ENCODE measurements at regions not wholly inside any gene's neighbourhood (a gene's known extent, or its start where the extent isn't known, plus 50 kb on each side); places are given as distances from the start of the nearest gene placed in this dataset.

DNA sequence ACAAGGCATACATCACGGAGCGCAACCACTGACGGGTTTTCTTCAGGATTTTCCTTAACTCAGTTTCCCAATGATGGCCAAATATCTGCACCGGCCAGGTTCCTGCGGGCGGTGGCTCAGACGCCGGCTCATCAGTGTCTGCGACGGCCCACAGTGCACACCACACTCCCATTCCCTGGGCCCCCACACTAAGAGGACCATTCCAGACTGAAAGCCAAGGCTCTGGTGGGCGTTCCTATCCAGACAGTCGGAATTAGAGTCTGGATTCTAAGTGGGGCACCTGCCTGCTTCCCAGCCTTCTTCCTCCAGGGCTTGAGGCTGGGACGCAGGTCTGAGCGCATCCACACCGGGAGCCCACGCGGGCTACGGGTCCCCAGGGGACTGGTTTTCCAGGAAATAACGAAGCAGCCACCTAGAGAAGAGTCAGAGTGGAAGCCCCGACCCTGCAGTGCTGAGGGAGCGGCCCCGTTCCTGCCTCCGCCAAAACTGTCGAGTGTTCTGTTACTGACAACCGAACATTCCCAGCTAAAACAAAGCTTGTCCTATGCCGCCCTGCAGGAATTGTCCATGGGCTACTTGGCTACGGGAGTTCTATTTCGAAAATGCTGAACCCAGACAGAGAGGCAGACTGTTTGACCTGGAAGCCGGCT is 75.3 kb downstream of the TMEM18 start:
- intact Hi-C loops (cut with DNase I), result no loop called here
- no peak for FAIRE-seq

DNA sequence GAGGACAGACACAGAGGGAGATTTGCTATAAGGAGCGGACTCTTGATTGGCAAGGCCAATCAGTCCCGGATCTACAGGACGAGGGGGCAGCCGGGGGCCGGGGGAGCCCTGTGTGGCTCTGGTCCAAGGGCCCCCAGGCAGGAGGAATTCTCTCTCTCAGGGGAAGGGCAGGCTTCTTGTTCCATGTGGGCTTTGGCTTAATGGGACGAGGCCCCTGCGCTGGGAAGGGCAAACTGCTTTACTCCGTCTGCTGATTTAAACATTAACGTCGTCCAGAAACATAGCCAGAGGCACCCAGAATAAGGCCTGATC is 75.9 kb downstream of the TMEM18 start:
- DNase-seq, result no peak
- H3K4me3 ChIP-seq (ENCODE audit: low read length in 3 of 3), result no peak overlapping the region
- H3K36me3 ChIP-seq (ENCODE audit: control insufficient read depth in 2 of 3, insufficient read depth in 3 of 3, low read length in 3 of 3), result no peaks in the 10 kb centered on the region
- H3K4me1 ChIP-seq (ENCODE audit: control insufficient read depth in 2 of 3, insufficient read depth in 2 of 3, low read depth in 1 of 3, low read length in 3 of 3), result no peaks in the 10 kb centered on the region
- H3K9ac ChIP-seq (ENCODE audit: low read length in 3 of 3), result no peak overlapping the region
- H3K27ac ChIP-seq (ENCODE audit: low read depth in 2 of 2, low read length in 2 of 2), result no peak overlapping the region
- no peaks in the 10 kb centered on the region for H3K27me3 ChIP-seq (ENCODE audit: control insufficient read depth, insufficient read depth, low read length)
- no peak for FAIRE-seq
- TF ChIP-seq, protein P1, sequence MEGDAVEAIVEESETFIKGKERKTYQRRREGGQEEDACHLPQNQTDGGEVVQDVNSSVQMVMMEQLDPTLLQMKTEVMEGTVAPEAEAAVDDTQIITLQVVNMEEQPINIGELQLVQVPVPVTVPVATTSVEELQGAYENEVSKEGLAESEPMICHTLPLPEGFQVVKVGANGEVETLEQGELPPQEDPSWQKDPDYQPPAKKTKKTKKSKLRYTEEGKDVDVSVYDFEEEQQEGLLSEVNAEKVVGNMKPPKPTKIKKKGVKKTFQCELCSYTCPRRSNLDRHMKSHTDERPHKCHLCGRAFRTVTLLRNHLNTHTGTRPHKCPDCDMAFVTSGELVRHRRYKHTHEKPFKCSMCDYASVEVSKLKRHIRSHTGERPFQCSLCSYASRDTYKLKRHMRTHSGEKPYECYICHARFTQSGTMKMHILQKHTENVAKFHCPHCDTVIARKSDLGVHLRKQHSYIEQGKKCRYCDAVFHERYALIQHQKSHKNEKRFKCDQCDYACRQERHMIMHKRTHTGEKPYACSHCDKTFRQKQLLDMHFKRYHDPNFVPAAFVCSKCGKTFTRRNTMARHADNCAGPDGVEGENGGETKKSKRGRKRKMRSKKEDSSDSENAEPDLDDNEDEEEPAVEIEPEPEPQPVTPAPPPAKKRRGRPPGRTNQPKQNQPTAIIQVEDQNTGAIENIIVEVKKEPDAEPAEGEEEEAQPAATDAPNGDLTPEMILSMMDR (IDR thresholded peaks at IDR 0.05; ENCODE audit: borderline replicate concordance, extremely low read depth, insufficient read depth), result no peak
- intact Hi-C loops (cut with DNase I), result no loop called here
- no peaks in the 10 kb centered on the region for H3K9me3 ChIP-seq (ENCODE audit: control insufficient read depth in 2 of 3, insufficient read depth in 1 of 3, low read length in 3 of 3)

More for the DNA sequence above, 75.3 kb downstream of the TMEM18 start:
- Histone ChIP-seq H3K9me3 (ENCODE audit: control insufficient read depth in 2 of 3, insufficient read depth in 1 of 3, low read length in 3 of 3) (no peaks in the 10 kb centered on the region), H3K27me3 (ENCODE audit: control insufficient read depth, insufficient read depth, low read length) (no peaks in the 10 kb centered on the region), H3K4me3 (ENCODE audit: low read length in 3 of 3) (no peak overlapping the region), H3K27ac (ENCODE audit: low read depth in 2 of 2, low read length in 2 of 2) (no peak overlapping the region), H3K9ac (ENCODE audit: low read length in 3 of 3) (no peak overlapping the region), H3K36me3 (ENCODE audit: control insufficient read depth in 2 of 3, insufficient read depth in 3 of 3, low read length in 3 of 3) (no peaks in the 10 kb centered on the region), H3K4me1 (ENCODE audit: control insufficient read depth in 2 of 3, insufficient read depth in 2 of 3, low read depth in 1 of 3, low read length in 3 of 3) (no peaks in the 10 kb centered on the region)
- DNase-seq, result no peak
- TF ChIP-seq, protein P1 (IDR thresholded peaks at IDR 0.05; ENCODE audit: borderline replicate concordance, extremely low read depth, insufficient read depth), result no peak

DNA sequence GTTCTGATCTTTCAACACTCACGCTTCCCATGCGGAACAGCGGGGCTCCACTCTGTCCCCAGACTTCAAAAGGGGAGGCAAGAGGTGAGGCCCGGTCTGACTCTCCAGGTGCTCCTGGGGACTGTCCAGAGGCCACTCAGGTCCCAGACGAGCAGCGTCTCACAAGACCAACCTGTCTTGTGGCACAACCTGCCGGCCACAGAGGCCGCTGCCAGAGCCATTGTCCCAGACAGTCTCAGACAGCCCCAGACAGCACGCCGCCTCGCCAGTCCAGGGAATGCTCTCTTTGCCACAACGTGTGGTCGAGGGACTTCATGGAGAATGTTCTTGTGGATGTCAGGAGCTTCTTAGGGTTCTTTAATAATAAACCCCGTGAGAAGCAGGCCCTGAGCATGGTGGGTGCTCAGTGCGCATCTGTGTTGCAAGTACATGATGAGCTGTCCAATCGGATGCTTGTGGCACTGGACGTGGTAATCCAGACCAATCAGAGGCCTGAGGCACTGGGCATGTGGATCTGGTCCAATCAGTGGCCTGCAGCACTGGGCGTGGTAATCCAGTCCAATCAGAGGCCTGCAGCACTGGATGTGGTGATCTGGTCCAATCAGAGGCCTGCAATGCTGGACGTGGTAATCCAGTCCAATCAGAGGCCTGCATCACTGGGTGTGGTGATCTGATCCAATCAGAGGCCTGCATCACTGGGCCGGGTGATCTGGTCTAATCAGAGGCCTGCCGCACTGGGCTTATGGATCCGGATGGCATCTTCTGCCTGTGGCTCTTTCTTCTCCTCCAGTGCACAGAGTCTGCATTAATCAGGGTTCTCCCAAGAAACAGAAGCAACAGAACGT is 76.4 kb downstream of the TMEM18 start:
- H3K36me3 ChIP-seq (ENCODE audit: control insufficient read depth in 2 of 3, insufficient read depth in 3 of 3, low read length in 3 of 3), result no peaks in the 10 kb centered on the region
- FAIRE-seq (no peak), DNase-seq (peak in 1 of 5 donors; percentile 66)
- no peaks in the 10 kb centered on the region for H3K4me1 ChIP-seq (ENCODE audit: control insufficient read depth in 2 of 3, insufficient read depth in 2 of 3, low read depth in 1 of 3, low read length in 3 of 3)
- TF ChIP-seq, protein P1 (IDR thresholded peaks at IDR 0.05; ENCODE audit: borderline replicate concordance, extremely low read depth, insufficient read depth), result no peak
- H3K9me3 ChIP-seq (ENCODE audit: control insufficient read depth in 2 of 3, insufficient read depth in 1 of 3, low read length in 3 of 3), result no peaks in the 10 kb centered on the region
- H3K9ac ChIP-seq (ENCODE audit: low read length in 3 of 3), result no peak overlapping the region
- no peaks in the 10 kb centered on the region for H3K27me3 ChIP-seq (ENCODE audit: control insufficient read depth, insufficient read depth, low read length)
- intact Hi-C loops (cut with DNase I), result no loop called here
- no peak overlapping the region for H3K4me3 ChIP-seq (ENCODE audit: low read length in 3 of 3)
- H3K27ac ChIP-seq (ENCODE audit: low read depth in 2 of 2, low read length in 2 of 2), result no peak overlapping the region
